ENCODE measurements at regions not wholly inside any gene's neighbourhood (a gene's known extent, or its start where the extent isn't known, plus 50 kb on each side); places are given as distances from the start of the nearest gene placed in this dataset.
"Not testable (repeated sequence)": the region's sequence is repeated elsewhere in the genome, so short reads cannot be mapped to it uniquely, and the experiment has no call there.

GRCh38 chr14:38389681-38390080 lies 133.8 kb upstream of the CLEC14A start:
- no peak for DNase-seq

GRCh38 chr14:38387821-38388220 lies 131.9 kb upstream of the CLEC14A start:
- no peak for DNase-seq

DNA sequence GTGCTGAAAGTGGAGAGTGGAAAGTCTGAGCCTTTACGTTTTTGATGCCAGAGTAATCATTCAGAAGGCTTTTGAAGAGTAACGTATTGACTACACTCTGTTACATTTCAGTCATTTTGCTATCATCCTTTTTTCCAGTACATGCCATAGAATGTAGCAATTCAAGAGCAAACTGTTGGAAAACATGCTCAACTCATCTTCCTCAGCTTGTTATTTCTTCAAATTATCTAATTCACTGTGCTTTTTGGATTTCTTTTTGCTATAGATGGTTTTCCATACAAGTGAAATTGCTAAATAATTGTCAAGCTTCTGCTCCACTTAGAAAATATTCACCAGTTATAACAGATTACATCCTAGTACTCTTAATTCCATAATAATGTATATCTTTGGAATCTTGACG lies 129.9 kb upstream of the CLEC14A start:
- no peak for DNase-seq

DNA sequence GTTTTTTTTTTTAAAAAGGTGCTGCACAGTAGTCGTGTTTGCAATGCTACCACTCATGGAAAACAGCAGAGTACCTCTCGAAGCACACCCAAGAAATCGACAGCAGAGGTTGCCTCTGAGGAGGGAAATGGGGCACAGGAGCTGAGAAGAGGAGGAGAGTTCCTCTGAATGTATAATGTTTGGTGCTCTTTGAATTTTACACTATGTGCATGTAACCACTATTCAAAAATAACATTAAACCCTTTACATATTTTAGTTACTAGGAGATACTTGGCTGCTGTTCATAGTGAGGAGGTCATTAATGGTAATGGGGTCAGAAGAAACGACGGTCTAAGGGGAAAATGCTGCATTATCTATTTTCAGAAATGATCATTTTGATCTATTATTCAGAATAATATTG lies 129.4 kb upstream of the CLEC14A start:
- DNase-seq: no peak

DNA sequence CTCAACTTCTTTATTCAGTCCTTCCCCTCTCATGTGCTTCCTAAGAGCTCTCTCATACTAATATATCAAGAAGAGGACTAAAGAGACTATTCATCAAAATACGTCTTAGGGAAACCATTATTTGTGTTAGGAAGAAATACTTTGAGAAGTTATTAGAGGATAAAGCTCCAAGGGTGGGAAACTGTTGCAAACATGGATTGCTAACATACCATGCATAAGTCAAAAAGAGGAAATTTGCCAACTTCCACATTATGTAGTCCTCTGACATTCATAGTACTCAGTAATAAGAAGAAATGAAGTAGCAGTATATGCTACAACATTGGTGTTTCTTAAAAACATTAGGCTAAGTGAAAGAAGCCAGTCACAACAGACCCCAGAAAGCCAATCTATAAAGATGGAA lies 128.8 kb upstream of the CLEC14A start:
- no peak for DNase-seq

GRCh38 chr14:38367922-38368321 lies 112.0 kb upstream of the CLEC14A start:
- DNase-seq: no peak

GRCh38 chr14:38366374-38366773 lies 110.5 kb upstream of the CLEC14A start:
- DNase-seq: no peak

DNA sequence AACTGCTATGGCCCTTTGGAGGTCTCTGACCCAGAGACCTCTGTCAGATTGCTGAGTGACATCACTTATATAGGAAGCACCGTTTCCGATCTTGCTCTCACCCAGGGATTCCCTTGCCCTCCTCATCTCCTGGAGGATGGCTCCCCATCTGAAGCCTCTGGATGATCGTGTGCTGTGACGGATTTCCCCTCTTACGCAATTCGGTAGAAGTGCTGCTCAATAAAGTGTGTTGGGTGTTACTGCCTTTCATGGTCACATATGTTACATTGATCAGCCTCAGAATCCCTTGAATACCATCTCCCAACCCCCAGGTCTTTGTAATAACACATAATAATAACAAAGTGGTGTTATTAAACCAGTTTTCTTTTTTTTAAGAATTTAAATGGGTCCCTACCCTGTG lies 107.3 kb upstream of the CLEC14A start:
- DNase-seq: no peak

DNA sequence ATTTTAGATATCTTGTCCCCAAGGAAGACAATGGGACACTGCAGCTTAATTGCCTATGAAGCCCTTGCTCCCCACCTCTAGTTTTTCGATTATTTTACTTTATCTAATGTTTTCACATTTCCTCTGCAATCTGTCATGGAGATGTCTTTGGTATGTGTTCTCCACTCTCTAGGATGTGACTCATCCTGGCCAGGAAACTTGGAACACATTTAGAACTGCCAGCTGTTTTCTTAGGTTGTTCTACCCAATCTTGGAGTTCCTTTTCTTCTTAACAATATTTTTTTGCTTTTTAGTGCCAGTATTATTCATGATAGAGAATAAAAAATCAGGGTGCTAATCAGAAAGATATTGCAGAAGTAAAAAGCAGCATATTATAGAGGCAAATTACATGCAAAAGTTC lies 101.7 kb upstream of the CLEC14A start:
- no peak for DNase-seq

- not testable (repeated sequence) for DNase-seq
Observed at GRCh38 chr14:38355473-38355872, 99.6 kb upstream of the CLEC14A start.

- no peak for DNase-seq
Observed at GRCh38 chr14:38350102-38350501, 94.2 kb upstream of the CLEC14A start.

DNA sequence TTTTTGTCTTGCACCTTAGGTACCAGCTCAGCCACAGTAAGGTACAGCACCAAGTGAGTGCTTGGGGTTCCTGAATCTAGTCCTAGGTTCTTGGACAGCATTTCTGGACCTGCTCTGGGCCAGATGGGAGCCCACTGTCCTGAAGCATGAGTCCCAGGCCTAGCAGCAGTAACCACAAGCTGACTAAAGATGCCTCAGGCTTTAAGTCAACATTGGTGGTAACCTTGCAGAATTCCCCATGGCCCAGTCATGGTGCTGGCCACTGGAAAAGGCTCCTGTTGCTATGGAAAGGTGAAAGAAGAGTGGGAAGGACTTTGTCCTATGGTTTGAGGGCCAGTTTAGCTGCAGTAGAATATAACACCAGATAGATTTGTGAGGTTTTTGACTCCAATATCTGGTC lies 86.9 kb upstream of the CLEC14A start:
- no peak for DNase-seq

GRCh38 chr14:38339696-38340095 lies 83.8 kb upstream of the CLEC14A start:
- no peak for DNase-seq

- no peak for DNase-seq
Observed at GRCh38 chr14:38336298-38336697, 80.4 kb upstream of the CLEC14A start.

DNA sequence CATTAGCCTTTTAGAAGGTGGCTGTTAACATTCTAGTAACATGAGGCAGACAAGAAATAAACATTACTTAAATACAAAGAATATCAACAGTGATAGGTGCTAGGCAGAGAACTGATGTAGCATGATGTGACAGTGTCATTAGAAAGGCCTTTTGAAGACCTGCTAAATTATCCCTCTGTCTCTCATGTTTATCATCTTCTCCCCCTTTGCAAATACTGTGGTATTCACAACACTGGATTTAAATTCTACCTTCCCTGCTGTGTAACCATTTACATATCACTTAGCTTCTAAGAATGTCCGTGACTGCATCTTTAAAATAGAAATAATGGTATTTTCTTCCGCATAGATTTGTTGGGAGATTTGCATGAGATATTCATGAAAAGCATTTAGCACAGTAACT lies 74.4 kb upstream of the CLEC14A start:
- no peak for DNase-seq

GRCh38 chr14:38329246-38329645 lies 73.4 kb upstream of the CLEC14A start:
- no peak for DNase-seq

DNA sequence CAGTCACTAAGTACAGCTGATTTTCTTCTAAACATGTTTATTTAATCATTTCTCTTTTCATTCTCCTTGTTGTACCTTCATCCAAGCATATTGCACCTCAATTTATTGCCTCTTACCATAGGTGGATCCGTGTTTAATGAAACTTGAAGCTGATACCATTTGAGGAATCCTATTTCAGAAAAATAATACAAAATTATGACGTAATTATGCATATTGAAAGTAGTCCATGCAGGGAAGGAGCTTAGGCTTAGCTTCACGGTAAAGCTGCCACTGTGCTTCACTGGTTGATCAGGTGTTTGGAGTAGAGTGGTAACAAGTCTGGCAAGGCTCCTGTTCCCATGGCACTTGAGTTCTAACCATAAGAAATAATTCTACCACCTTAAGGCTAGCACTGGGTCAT lies 61.0 kb upstream of the CLEC14A start:
- no peak for DNase-seq

DNA sequence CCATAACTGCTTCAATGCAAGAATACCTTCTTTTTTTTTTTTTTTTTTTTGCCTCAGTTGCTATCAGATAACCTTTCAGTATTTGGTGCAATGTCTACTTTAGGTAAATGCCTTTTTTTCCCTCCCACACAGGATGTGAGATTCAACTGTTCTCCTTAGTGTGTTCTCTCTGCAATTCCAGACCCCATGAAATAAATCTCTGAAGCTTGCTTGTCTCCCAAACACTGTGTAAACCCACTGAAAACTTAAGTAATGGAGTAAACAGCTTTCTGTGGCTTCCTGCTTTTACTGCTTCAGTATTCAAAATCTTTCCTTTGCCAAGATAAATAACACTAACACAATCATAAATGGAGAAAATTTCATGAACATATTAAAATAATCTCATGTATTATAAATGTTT lies 55.8 kb upstream of the CLEC14A start:
- DNase-seq: no peak

DNA sequence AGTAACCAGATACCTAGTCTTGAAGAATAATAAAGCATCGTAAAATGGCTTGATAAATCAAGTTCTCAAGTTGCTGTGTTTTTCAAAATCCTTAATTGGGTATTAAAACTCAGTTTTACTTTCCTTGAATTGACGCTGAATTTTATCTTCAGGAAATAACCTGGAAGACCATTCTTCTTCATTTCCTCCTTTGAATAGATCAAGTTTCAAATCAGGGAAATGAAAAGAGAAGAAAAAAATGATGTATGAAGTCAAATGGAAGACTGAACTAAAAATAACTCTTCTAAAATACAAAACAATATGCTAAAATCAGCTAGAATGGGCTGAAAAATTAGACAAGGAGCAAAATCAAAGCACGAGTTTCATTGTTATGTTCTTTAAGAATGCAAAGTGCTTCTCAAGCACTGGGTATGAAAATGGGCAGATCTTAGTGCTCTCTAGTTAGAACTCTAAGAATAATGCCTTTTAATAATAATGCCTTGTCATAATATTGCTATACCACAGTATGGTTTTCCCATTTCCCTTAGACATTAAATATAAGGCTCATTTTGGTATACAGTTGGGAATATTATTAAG lies 54.6 kb upstream of the CLEC14A start:
- DNase-seq: no peak

GRCh38 chr14:38309522-38310277 lies 53.8 kb upstream of the CLEC14A start:
- no peak for DNase-seq

Measured in NCI-H187 (cell line).